IPS-18a (cell line): ENCODE measurements at regions not wholly inside any gene's neighbourhood (a gene's known extent, or its start where the extent isn't known, plus 50 kb on each side); places are given as distances from the start of the nearest gene placed in this dataset.

Source experiments
- H3K27ac ChIP-seq: one replicate; pipeline ENCODE4 v1.5.1; 2013; ENCODE audit warnings: low read length
- H3K27me3 ChIP-seq: one replicate; pipeline ENCODE4 v1.6.1; 2013; ENCODE audit warnings: mild to moderate bottlenecking, low read length; ENCODE audit not compliant: control insufficient read depth, insufficient read depth
- H3K36me3 ChIP-seq: one replicate; pipeline ENCODE4 v1.6.1; 2013; ENCODE audit warnings: low read depth, low read length; ENCODE audit not compliant: control insufficient read depth
- H3K4me1 ChIP-seq: one replicate; pipeline ENCODE4 v1.6.1; 2013; ENCODE audit warnings: low read depth, low read length; ENCODE audit not compliant: control insufficient read depth
- H3K4me3 ChIP-seq: one replicate; pipeline ENCODE4 v1.5.1; 2013; ENCODE audit warnings: low read length
- H3K9ac ChIP-seq: one replicate; pipeline ENCODE4 v1.6.1; 2013; ENCODE audit warnings: mild to moderate bottlenecking, low read length, moderate library complexity
- H3K9me3 ChIP-seq: one replicate; pipeline ENCODE4 v1.6.1; 2013; ENCODE audit warnings: low read depth, low read length; ENCODE audit not compliant: control insufficient read depth

DNA sequence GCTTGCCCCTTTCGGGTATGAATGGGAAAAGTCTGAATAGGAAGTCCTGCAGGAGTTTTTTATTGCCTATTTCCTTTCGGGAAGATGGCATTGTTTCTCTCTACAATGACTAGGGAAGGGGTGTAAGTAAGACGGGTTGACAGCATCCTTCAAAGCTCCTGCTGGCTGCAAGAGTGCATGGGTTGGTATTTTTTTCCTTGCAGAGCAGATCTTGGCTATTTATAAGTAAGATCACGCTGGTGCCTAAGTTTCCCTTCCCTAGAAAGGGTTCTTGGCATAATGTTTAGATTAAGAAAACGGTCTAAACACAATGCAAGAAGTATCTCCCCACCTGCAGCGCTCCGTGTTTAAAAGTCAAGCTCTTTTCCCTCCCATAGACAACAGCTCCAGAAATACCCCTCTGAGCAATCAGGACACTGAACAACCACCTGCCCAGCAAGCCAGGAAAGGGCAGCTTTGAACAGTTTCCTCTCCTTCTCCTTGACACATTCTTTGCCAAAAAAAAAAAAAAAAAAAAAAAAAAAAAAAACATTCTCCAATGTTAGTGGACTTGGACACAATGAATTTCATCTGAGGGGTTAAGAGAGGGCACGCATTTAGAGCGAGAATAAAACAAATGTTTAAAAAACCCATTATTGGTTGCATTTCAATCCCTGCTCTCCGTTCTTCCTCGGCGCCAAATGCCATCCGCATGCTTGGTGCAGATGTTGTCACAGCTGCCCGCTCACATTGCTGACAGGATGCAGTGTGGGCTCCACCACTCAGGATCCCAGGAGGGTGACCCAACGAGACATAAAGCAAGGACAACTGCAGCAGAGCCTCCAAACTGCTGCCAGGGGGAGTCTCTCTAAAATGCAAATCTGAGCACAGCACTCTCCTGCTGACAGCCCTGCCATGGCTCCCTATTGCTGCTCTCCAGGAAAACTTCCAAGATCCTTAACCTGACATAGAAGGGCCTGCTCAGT lies 427.4 kb upstream of the MGMT start:
- H3K9ac ChIP-seq: no peak overlapping the region
- no peak overlapping the region for H3K27ac ChIP-seq
- H3K36me3 ChIP-seq: no peaks in the 10 kb centered on the region
- H3K4me1 ChIP-seq: peaks cover 3% of the 10 kb centered on the region
- no peaks in the 10 kb centered on the region for H3K9me3 ChIP-seq
- no peaks in the 10 kb centered on the region for H3K27me3 ChIP-seq
- H3K4me3 ChIP-seq: no peak overlapping the region

DNA sequence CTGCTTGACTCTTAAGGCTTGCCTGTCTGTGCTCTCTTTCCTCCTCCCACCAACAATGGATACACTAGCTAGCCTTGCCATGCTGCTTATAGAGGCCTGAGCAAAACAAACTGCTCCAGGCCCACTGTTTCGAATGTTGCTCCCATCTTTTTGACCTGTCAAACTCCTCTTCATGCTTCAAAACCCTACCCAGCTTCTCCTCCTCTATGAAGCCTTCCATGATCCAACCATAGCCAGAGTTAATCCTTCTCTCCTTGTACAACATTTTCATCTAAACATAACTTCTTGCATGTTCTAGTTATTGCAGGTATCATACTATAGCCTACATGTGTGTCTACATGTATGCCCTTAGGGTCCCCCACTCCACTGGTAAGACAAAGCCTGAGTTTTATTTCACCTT lies 426.7 kb upstream of the MGMT start:
- H3K27ac ChIP-seq: no peak overlapping the region
- H3K4me1 ChIP-seq: peaks cover 3% of the 10 kb centered on the region
- H3K9ac ChIP-seq: no peak overlapping the region
- H3K27me3 ChIP-seq: no peaks in the 10 kb centered on the region
- no peaks in the 10 kb centered on the region for H3K36me3 ChIP-seq
- H3K4me3 ChIP-seq: no peak overlapping the region
- no peaks in the 10 kb centered on the region for H3K9me3 ChIP-seq

DNA sequence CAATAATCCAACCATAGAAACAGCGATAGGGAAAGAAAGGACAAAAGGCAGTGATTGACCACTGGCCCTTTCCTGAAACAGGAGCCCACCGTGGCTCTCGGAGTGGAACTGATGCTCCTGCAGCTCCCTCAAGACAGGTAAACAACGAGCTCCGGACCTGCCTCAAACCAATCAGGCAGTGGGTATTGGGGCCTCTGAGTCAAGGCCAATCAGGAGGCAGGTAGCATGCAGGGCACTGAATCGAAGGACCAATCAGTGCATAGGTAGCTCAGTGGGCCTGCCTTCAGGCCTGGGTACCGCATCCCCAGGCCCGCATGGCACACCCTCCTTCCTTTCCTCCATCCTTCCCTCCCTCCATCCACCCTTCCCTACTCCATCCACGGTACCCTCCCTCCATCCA lies 425.1 kb upstream of the MGMT start:
- H3K4me1 ChIP-seq: peaks cover 3% of the 10 kb centered on the region
- no peaks in the 10 kb centered on the region for H3K9me3 ChIP-seq
- no peak overlapping the region for H3K4me3 ChIP-seq
- H3K27me3 ChIP-seq: no peaks in the 10 kb centered on the region
- no peaks in the 10 kb centered on the region for H3K36me3 ChIP-seq
- H3K9ac ChIP-seq: no peak overlapping the region
- H3K27ac ChIP-seq: no peak overlapping the region

DNA sequence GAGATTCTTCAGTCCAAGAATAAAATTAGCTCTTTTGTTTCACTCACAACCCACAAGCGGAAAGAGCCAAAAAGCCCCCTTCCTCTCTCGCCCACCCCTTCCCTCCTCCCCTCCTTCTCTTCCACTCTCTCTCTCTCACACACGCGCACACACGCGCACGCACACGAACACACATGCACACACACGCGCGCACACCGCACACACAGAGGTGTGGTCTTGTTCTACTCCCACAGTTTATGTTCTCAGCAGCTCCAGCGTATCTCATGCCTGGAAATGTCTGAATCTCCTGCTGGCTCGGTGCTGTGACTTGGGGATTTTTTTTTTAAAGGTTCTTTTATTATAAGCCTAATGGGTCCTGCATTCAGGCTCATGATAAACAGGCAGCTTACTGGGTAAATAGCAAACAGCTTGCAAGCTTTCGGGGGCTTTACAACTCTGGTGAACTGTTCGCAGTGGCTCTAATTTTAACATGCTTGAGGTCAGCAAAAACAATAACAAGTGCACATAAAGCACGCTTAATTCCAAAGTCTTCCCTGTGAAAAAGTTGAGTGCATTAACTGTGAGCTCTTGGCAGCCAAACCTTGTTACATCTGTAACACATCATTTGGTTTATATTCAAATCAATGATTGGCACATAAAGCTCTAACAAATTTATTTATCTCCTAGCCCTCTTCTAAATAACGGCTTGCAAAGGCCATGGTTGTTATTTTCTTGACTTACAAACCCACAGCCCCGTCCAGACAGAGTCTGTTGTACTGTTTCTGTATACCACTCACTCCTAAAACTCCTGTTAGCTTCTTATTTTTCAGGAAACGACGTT lies 424.1 kb upstream of the MGMT start:
- Histone ChIP-seq H3K4me3 (no peak overlapping the region), H3K27me3 (no peaks in the 10 kb centered on the region), H3K27ac (no peak overlapping the region), H3K36me3 (no peaks in the 10 kb centered on the region), H3K9me3 (no peaks in the 10 kb centered on the region), H3K4me1 (peaks cover 3% of the 10 kb centered on the region), H3K9ac (no peak overlapping the region)

DNA sequence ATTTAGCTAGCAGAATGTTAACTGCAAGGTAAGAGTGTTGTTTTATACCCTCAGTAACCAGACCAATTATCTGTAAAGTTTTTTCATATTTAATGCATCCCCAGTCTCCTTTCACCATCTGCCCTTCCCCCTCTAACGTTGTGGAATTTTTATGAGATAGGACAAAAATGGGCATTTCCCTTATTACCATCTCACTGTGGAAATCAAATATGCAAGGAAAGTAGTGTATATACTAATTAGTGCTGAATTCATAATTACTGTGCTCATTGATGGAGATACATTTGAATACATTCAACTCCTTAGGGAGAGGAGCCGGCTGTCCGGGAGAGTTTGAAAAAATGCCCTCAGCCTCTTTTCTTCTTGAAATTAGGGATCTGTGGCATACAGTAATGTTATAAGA lies 423.4 kb upstream of the MGMT start:
- Histone ChIP-seq H3K4me1 (peaks cover 3% of the 10 kb centered on the region), H3K36me3 (no peaks in the 10 kb centered on the region), H3K9ac (no peak overlapping the region), H3K4me3 (no peak overlapping the region), H3K27me3 (no peaks in the 10 kb centered on the region), H3K9me3 (no peaks in the 10 kb centered on the region), H3K27ac (no peak overlapping the region)

DNA sequence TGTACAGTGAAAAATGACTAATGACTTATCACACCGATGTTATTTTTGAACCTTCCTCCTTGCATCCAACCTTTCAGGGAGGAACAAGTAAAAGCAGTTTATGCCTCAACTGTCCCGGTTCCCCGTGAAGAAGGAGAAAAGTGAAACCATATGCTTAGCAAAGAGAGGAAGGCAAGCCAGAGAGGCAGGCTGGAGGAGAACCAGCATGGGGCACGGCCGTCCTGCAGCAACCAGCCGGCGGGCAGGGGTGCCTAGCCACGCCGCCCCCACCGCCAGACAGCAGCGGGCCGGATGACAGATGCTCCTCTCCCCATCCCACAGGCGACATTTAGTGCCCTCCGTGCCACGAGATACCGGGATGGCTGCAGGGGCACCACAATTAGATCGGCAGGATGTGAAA lies 421.4 kb upstream of the MGMT start:
- Histone ChIP-seq H3K9ac (no peak overlapping the region), H3K4me1 (no peaks in the 10 kb centered on the region), H3K27me3 (no peaks in the 10 kb centered on the region), H3K36me3 (no peaks in the 10 kb centered on the region), H3K9me3 (no peaks in the 10 kb centered on the region), H3K27ac (no peak overlapping the region), H3K4me3 (no peak overlapping the region)

DNA sequence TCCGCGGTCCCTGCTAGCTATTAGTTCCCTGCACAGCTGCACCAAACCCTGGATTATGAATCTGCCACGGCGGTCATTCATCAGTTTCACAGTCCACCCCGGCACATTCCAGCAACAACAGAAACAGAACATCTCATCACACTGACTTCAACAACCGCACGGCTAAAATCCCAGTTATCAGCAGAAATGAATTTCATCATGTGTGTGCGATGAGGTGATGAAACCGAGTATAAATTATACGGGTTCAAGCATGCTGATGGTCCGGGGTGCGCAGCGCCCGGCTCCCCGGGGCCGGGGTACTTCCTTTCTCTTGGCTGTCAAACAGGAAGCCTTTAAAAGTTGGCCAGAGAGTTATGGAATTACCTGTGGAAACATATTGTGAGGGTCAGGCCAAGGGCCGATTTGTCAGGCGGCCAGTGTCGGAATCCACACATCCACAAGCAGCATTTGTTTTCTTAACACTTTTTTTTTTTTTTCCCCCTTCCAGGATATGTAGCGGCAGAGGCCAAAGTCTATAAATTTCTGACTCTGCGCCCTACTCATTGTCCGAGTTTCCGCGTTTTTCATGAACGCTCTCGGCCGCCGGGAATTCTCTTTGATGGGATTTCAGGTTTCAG lies 420.9 kb upstream of the MGMT start:
- no peak overlapping the region for H3K4me3 ChIP-seq
- no peaks in the 10 kb centered on the region for H3K9me3 ChIP-seq
- no peak overlapping the region for H3K27ac ChIP-seq
- H3K36me3 ChIP-seq: no peaks in the 10 kb centered on the region
- no peaks in the 10 kb centered on the region for H3K4me1 ChIP-seq
- H3K9ac ChIP-seq: no peak overlapping the region
- H3K27me3 ChIP-seq: no peaks in the 10 kb centered on the region

DNA sequence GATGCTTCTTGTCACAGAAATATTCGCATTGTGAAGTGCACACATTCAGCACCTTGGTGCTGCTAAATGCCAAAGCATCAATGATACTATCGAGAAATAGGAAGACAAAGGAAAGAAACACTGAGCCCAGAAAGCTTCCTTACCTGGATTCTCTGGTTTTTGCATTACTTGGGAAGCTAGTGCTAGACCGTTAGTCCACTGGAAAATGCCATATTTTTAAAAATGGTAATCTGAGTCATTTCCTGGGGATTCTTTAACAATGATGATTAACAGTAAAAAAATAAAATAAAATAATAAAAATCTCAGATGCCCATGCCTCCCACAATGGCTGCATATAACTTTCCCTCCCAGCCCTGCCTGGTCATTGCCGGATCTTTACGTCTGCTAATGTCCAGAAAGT lies 420.1 kb upstream of the MGMT start:
- Histone ChIP-seq H3K4me3 (no peak overlapping the region), H3K36me3 (no peaks in the 10 kb centered on the region), H3K4me1 (no peaks in the 10 kb centered on the region), H3K9ac (no peak overlapping the region), H3K27ac (no peak overlapping the region), H3K27me3 (no peaks in the 10 kb centered on the region), H3K9me3 (no peaks in the 10 kb centered on the region)

DNA sequence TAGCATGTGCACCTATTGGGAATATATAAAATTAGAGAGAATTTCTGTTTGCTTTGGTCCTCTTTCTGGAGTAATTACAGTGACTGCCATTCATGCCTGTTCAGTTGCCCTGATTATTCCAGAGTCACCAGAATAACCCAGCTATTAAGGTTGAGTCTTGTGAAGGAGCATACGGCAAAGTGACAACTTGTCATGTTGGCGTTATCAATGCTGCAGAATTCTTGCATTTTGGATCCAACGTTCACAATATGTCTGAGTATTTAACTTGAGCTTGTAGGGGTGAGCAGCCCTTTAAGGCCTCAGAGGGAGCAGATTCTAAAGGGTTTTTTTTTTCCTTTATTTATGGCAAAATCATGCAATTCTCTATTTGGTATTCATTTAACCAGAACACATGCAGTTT lies 419.4 kb upstream of the MGMT start:
- Histone ChIP-seq H3K9me3 (no peaks in the 10 kb centered on the region), H3K9ac (no peak overlapping the region), H3K27me3 (no peaks in the 10 kb centered on the region), H3K4me1 (no peaks in the 10 kb centered on the region), H3K36me3 (no peaks in the 10 kb centered on the region), H3K27ac (no peak overlapping the region), H3K4me3 (no peak overlapping the region)

DNA sequence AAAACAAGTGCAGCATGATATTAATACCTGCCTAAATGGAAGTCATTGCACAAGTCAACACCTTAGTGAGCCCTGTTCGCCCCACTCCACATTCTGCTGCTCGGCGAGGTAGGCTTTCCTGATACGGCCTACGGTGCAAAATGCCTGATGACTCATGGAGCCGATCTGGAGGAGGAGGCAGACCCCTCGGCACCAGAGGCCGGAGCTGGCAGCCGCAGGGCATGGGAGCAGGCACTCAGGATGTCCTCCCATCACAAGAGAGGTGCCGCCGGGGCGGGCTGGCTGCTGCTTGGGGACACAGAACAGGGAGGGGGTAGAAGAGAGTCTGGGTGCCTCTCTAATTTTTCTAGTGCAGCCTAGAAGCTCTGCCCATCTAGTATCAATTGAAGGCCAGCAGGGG lies 418.5 kb upstream of the MGMT start:
- Histone ChIP-seq H3K4me1 (no peaks in the 10 kb centered on the region), H3K27me3 (no peaks in the 10 kb centered on the region), H3K36me3 (no peaks in the 10 kb centered on the region), H3K9ac (no peak overlapping the region), H3K27ac (no peak overlapping the region), H3K9me3 (no peaks in the 10 kb centered on the region), H3K4me3 (no peak overlapping the region)

DNA sequence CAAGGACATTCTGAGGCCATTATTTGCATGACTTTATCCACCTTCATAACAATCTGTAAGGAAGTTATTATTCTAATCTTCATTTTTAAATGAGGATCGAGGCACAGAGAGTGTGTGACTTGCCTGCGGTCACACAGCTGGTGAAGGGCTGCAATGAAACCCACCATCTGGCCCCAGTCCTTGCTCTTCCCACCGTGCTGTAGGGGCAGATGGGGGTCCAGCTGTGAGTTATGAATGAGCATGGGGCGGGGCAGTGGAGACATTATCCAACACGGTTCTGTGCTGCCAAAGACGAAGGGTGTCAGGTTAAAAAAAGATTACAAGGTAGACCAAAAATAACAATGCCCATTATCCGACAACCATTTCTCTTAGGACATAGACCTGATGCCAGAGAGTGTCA lies 417.5 kb upstream of the MGMT start:
- no peak overlapping the region for H3K4me3 ChIP-seq
- H3K9ac ChIP-seq: no peak overlapping the region
- H3K36me3 ChIP-seq: no peaks in the 10 kb centered on the region
- no peak overlapping the region for H3K27ac ChIP-seq
- H3K27me3 ChIP-seq: no peaks in the 10 kb centered on the region
- no peaks in the 10 kb centered on the region for H3K9me3 ChIP-seq
- no peaks in the 10 kb centered on the region for H3K4me1 ChIP-seq
